GM12878 (cell line): ENCODE measurements at regions not wholly inside any gene's neighbourhood (a gene's known extent, or its start where the extent isn't known, plus 50 kb on each side); places are given as distances from the start of the nearest gene placed in this dataset.

ENCODE experiments used
- ATAC-seq: fragments of 200-7000 bp; cut with Tn5 transposase; 3 replicates; pipeline ENCODE4 v1.9.1; 2020; ENCODE audit warnings: mild to moderate bottlenecking, moderate library complexity
- BruUV-seq: library from RNA; stranded (reverse); fragments of 400-500 nt; replicated peaks from 2 replicates; lab custom pipeline; 2021; lab: Mats Ljungman, UMichigan
- CTCF ChIA-PET: fragments of 300-600 bp; sonication (Branson Sonifier 250); formaldehyde crosslinking; extraction: SDS; loops from one replicate; lab custom pipeline; 2021; ENCODE audit warnings: inconsistent platforms; lab: Yijun Ruan, JAX
- POLR2A ChIA-PET: fragments of 350-600 bp; formaldehyde crosslinking; extraction: SDS; loops from one replicate; lab custom pipeline; 2021; ENCODE audit warnings: inconsistent platforms; lab: Charles Lee
- RAD21 ChIA-PET: fragments of 300-600 bp; sonication (Branson Sonifier 250); formaldehyde crosslinking; loops from one replicate; lab custom pipeline; 2023; ENCODE audit warnings: antibody characterized with exemption; ENCODE audit not compliant: unreplicated experiment; lab: Charles Lee
- SMC1A ChIA-PET: fragments of 300-600 bp; sonication (Branson Sonifier 250); formaldehyde crosslinking; loops from one replicate; lab custom pipeline; 2023; ENCODE audit not compliant: unreplicated experiment, uncharacterized antibody; lab: Charles Lee
- DNase-seq: peaks from one replicate; pipeline ENCODE4 v3.0.0-alpha.2; 2011; ENCODE audit warnings: low read depth, low spot score
- FAIRE-seq: peaks from 3 replicates; lab custom pipeline; 2011; peaks lifted over from hg19 to GRCh38; lab: Jason Lieb, UNC
- H2AFZ ChIP-seq: 2 replicates; pipeline ENCODE4 v1.6.0; 2011; ENCODE audit warnings: low read depth, low read length, control low read depth; ENCODE audit not compliant: control insufficient read depth
- H3K27ac ChIP-seq: 2 replicates; pipeline ENCODE4 v1.5.1; 2011; ENCODE audit warnings: control low read depth; ENCODE audit not compliant: control insufficient read depth, insufficient read depth
- H3K27me3 ChIP-seq, 2 experiments: replicated peaks in 1 of 2; 2 replicates each; pipeline versions ENCODE4 v1.6.0 to v1.6.1; 2011; ENCODE audit warnings: low read length in 1 of 2; ENCODE audit not compliant: control insufficient read depth in 2 of 2, insufficient read depth in 2 of 2
- H3K36me3 ChIP-seq, 2 experiments: 2 replicates each; pipeline ENCODE4 v1.5.1; 2011; ENCODE audit warnings: low read length in 1 of 2; ENCODE audit not compliant: control insufficient read depth in 2 of 2, insufficient read depth in 2 of 2
- H3K4me1 ChIP-seq: 2 replicates; pipeline ENCODE4 v1.6.1; 2011; ENCODE audit warnings: mild to moderate bottlenecking, low read length, moderate library complexity, mixed read lengths; ENCODE audit not compliant: control insufficient read depth, insufficient read depth
- H3K4me2 ChIP-seq: 2 replicates; pipeline ENCODE4 v1.6.0; 2011; ENCODE audit warnings: control low read depth; ENCODE audit not compliant: control insufficient read depth, insufficient read depth
- H3K4me3 ChIP-seq: fragments of 200-600 bp; sonication (generic); 2 replicates; pipeline ENCODE4 v1.5.1; 2016
- H3K79me2 ChIP-seq: 2 replicates; pipeline ENCODE4 v1.6.0; 2011; ENCODE audit warnings: low read length; ENCODE audit not compliant: control insufficient read depth, insufficient read depth
- H3K9ac ChIP-seq: 2 replicates; pipeline ENCODE4 v1.8.0; 2011; ENCODE audit warnings: low read length, control low read depth, mixed read lengths; ENCODE audit not compliant: control insufficient read depth, insufficient read depth
- H3K9me3 ChIP-seq: replicated peaks from 3 replicates; pipeline ENCODE4 v1.5.1; 2011; ENCODE audit warnings: mild to moderate bottlenecking, low read length; ENCODE audit not compliant: control insufficient read depth, insufficient read depth
- H4K20me1 ChIP-seq: 2 replicates; pipeline ENCODE4 v1.6.0; 2011; ENCODE audit not compliant: control insufficient read depth, insufficient read depth
- ATF2 ChIP-seq: IDR thresholded peaks from 2 replicates; pipeline ENCODE4 v1.6.1; 2012; ENCODE audit warnings: low read length, inconsistent platforms
- CREM ChIP-seq: IDR thresholded peaks from 2 replicates; pipeline ENCODE4 v1.6.1; 2014; ENCODE audit warnings: antibody characterized with exemption, low read depth
- EGR1 ChIP-seq, 2 experiments: IDR thresholded peaks; 1 replicate in 1 of 2; 2 replicates in 1 of 2; pipeline ENCODE4 v1.6.1; 2011 to 2012; ENCODE audit warnings: low read depth in 2 of 2, low read length in 2 of 2, borderline replicate concordance in 1 of 2, mild to moderate bottlenecking in 1 of 2, moderate library complexity in 1 of 2
- FOS ChIP-seq: IDR thresholded peaks from 3 replicates; pipeline ENCODE4 v1.6.1; 2011; ENCODE audit warnings: borderline replicate concordance; ENCODE audit not compliant: insufficient read length; ENCODE audit errors: extremely low read depth
- JUNB ChIP-seq: IDR thresholded peaks from 2 replicates; pipeline ENCODE4 v1.6.1; 2016; ENCODE audit warnings: antibody characterized with exemption, mild to moderate bottlenecking
- MAX ChIP-seq: IDR thresholded peaks from 2 replicates; pipeline ENCODE4 v1.6.1; 2012; ENCODE audit warnings: low read depth, low read length, improper control_type of control experiment
- NR2F1 ChIP-seq: fragments of 450-650 bp; conservative IDR thresholded peaks from 2 replicates; pipeline ENCODE4 v1.6.1; 2017; ENCODE audit warnings: mild to moderate bottlenecking
- PAX5 ChIP-seq: IDR thresholded peaks from 2 replicates; pipeline ENCODE4 v1.6.1; 2011; ENCODE audit warnings: low read depth, low read length, borderline replicate concordance
- TCF7 ChIP-seq: IDR thresholded peaks from 2 replicates; pipeline ENCODE4 v1.6.1; 2014; ENCODE audit warnings: antibody characterized with exemption, borderline replicate concordance
- ZNF274 ChIP-seq: IDR thresholded peaks from one replicate; pipeline ENCODE4 v1.8.0; 2011; ENCODE audit not compliant: insufficient read length, insufficient read depth
- WGBS: methylation state at CpG from one replicate; pipeline ENCODE4 v1.1.6; 2016; ENCODE audit warnings: low lambda C conversion rate; ENCODE audit not compliant: insufficient replicate concordance, insufficient coverage; ENCODE audit errors: missing lambda C conversion rate; 5-methylcytosine and 5-hydroxymethylcytosine counted together
- in situ Hi-C: fragments of 300-500 bp; cut with MboI; formaldehyde crosslinking; loops from 9 replicates; pipeline ENCODE4 v1.14.3; 2018; ENCODE audit warnings: mixed read lengths
- intact Hi-C: fragments of 100-400 bp; cut with micrococcal nuclease; formaldehyde crosslinking; loops from one replicate; pipeline ENCODE4 v1.14.2; 2022; ENCODE audit not compliant: unreplicated experiment
- TF ChIP-seq, protein P1 (sequence below): fragments of 450-650 bp; IDR thresholded peaks from 2 replicates; pipeline ENCODE4 v1.6.1; 2018; ENCODE audit warnings: borderline replicate concordance, mild to moderate bottlenecking; ENCODE audit not compliant: partially characterized antibody

DNA sequence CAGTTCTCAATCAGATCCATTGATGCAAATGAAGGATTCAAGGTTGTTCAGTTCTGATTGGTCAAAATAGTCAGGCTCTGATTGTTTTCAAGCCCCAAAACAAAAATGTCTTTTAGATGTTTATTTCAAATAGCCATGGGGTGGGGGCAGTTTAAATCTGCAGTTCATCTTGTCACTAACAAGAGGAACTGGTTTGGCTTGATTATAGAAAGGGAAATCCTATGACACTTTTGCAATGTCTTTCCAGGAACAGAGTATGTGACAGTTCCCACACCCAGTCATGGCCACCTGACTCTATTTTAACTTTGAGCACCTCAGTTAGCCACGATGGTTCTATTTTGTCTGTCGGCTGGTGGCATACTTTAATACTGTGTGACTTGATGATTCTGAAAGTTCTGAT, 1544.1 kb downstream of the PLA2G4A start:
- Histone ChIP-seq H4K20me1 (no peaks in the 10 kb centered on the region), H3K27me3 (no peaks in the 10 kb centered on the region), H3K4me3 (no peak overlapping the region), H3K4me1 (no peaks in the 10 kb centered on the region), H3K27ac (no peak overlapping the region), H3K4me2 (no peak overlapping the region), H3K9ac (no peak overlapping the region), H2AFZ (no peak overlapping the region), H3K79me2 (no peaks in the 10 kb centered on the region), H3K36me3 (no peaks in the 10 kb centered on the region), H3K9me3 (no peaks in the 10 kb centered on the region)
- TF ChIP-seq ATF2 = no peak
- no peak for TF ChIP-seq NR2F1
- no peak for TF ChIP-seq MAX
- no peak for TF ChIP-seq FOS
- TF ChIP-seq, protein P1, sequence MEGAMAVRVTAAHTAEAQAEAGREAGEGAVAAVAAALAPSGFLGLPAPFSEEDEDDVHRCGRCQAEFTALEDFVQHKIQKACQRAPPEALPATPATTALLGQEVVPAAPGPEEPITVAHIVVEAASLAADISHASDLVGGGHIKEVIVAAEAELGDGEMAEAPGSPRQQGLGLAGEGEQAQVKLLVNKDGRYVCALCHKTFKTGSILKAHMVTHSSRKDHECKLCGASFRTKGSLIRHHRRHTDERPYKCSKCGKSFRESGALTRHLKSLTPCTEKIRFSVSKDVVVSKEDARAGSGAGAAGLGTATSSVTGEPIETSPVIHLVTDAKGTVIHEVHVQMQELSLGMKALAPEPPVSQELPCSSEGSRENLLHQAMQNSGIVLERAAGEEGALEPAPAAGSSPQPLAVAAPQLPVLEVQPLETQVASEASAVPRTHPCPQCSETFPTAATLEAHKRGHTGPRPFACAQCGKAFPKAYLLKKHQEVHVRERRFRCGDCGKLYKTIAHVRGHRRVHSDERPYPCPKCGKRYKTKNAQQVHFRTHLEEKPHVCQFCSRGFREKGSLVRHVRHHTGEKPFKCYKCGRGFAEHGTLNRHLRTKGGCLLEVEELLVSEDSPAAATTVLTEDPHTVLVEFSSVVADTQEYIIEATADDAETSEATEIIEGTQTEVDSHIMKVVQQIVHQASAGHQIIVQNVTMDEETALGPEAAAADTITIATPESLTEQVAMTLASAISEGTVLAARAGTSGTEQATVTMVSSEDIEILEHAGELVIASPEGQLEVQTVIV = no peak
- TF ChIP-seq PAX5 = no peak
- TF ChIP-seq CREM = no peak
- no peak for TF ChIP-seq ZNF274
- TF ChIP-seq EGR1 (IDR thresholded peaks at IDR 0.05; ENCODE audit: borderline replicate concordance in 1 of 2, low read depth in 2 of 2, low read length in 2 of 2) = no peak
- no peak for TF ChIP-seq JUNB
- no peak for TF ChIP-seq TCF7
- DNase-seq (no peak), FAIRE-seq (no peak), ATAC-seq (no peak)
- ChIA-PET RAD21 (no interaction called here), POLR2A (no interaction called here), CTCF (no interaction called here), SMC1A (no interaction called here)
- in situ Hi-C loops = no loop called here
- 61% methylated on average over 2 of the region's 2 CpGs for WGBS
- intact Hi-C loops = no loop called here
- BruUV-seq = no TSS peak
